Peyer's patch (tissue), 4 donors: ENCODE measurements at regions not wholly inside any gene's neighbourhood (a gene's known extent, or its start where the extent isn't known, plus 50 kb on each side); places are given as distances from the start of the nearest gene placed in this dataset.
"Not testable (repeated sequence)": the region's sequence is repeated elsewhere in the genome, so short reads cannot be mapped to it uniquely, and the experiment has no call there.

Source experiments
- DNase-seq, 3 donors: peaks; one replicate each; pipeline ENCODE4 v3.0.0-alpha.2; 2017 to 2019
- H3K27ac ChIP-seq, 4 donors: fragments of 200-600 bp; sonication (generic); one replicate each; pipeline ENCODE4 v1.5.1; 2016 to 2019
- H3K27me3 ChIP-seq, 2 donors: fragments of 200-600 bp; sonication (generic); one replicate each; pipeline ENCODE4 v1.5.1; 2019
- H3K36me3 ChIP-seq, 3 donors: fragments of 200-600 bp; sonication (generic); one replicate each; pipeline ENCODE4 v1.5.1; 2016 to 2019
- H3K4me1 ChIP-seq, 4 donors: fragments of 200-600 bp; sonication (generic); one replicate each; pipeline ENCODE4 v1.5.1; 2016 to 2019
- H3K4me3 ChIP-seq, 4 donors: fragments of 200-600 bp; sonication (generic); 1 replicate in 3 of 4; 2 replicates in 1 of 4; pipeline ENCODE4 v1.5.1; 2016 to 2019; ENCODE audit warnings: mild to moderate bottlenecking in 1 of 4
- H3K9me3 ChIP-seq, 4 donors: fragments of 200-600 bp; sonication (generic); one replicate each; pipeline ENCODE4 v1.5.1; 2016 to 2019; ENCODE audit warnings: mild to moderate bottlenecking in 1 of 4
- CTCF ChIP-seq, 6 experiments: fragments of 450-650 bp in 4 of 6; fragments of 200-600 bp in 2 of 6; sonication (generic) in 1 of 6; IDR thresholded peaks; one replicate each; pipeline ENCODE4 v1.5.1; 2017 to 2019; ENCODE audit warnings: antibody characterized with exemption in 6 of 6, mild to moderate bottlenecking in 3 of 6, moderate library complexity in 1 of 6
- POLR2A ChIP-seq, 2 donors: fragments of 450-650 bp; IDR thresholded peaks; one replicate each; pipeline ENCODE4 v1.5.1; 2017; ENCODE audit warnings: antibody characterized with exemption in 2 of 2, mild to moderate bottlenecking in 2 of 2, moderate library complexity in 2 of 2

- Histone ChIP-seq H3K27me3 (no peaks in the 10 kb centered on the region), H3K36me3 (no peaks in the 10 kb centered on the region), H3K9me3 (no peaks in the 10 kb centered on the region), H3K4me1 (no peaks in the 10 kb centered on the region), H3K4me3 (no peak overlapping the region), H3K27ac (no peak overlapping the region)
- DNase-seq, result peak in 1 of 3 donors; percentile 68
- TF ChIP-seq POLR2A (IDR thresholded peaks at IDR 0.05), result no peak
- no peak for TF ChIP-seq CTCF (IDR thresholded peaks at IDR 0.05)
Observed at GRCh38 chr4:14168919-14169318, 541.4 kb upstream of the BOD1L1 start.

GRCh38 chr4:14169460-14169859 is 541.9 kb upstream of the BOD1L1 start:
- Histone ChIP-seq H3K36me3 (no peaks in the 10 kb centered on the region), H3K27me3 (no peaks in the 10 kb centered on the region), H3K27ac (no peak overlapping the region), H3K4me1 (no peaks in the 10 kb centered on the region), H3K9me3 (no peaks in the 10 kb centered on the region), H3K4me3 (no peak overlapping the region)
- TF ChIP-seq CTCF (IDR thresholded peaks at IDR 0.05) (no peak), POLR2A (IDR thresholded peaks at IDR 0.05) (no peak)
- DNase-seq, result no peak

GRCh38 chr4:14169940-14170339 is 542.4 kb upstream of the BOD1L1 start:
- H3K27me3 ChIP-seq, H3K4me3 ChIP-seq, H3K27ac ChIP-seq, H3K4me1 ChIP-seq, H3K36me3 ChIP-seq, H3K9me3 ChIP-seq, DNase-seq: not testable (repeated sequence)

- no peak overlapping the region for H3K4me3 ChIP-seq
- no peak for DNase-seq
- H3K36me3 ChIP-seq, result no peaks in the 10 kb centered on the region
- peaks cover 0 to 14% (median 2%) of the 10 kb centered on the region in 4 donors for H3K4me1 ChIP-seq
- H3K27me3 ChIP-seq, result no peaks in the 10 kb centered on the region
- H3K9me3 ChIP-seq, result no peaks in the 10 kb centered on the region
- H3K27ac ChIP-seq, result no peak overlapping the region
- no peak for TF ChIP-seq POLR2A (IDR thresholded peaks at IDR 0.05)
- TF ChIP-seq CTCF (IDR thresholded peaks at IDR 0.05), result no peak
Observed at GRCh38 chr4:14176613-14177012, 549.1 kb upstream of the BOD1L1 start.

- TF ChIP-seq CTCF (IDR thresholded peaks at IDR 0.05) (no peak), POLR2A (IDR thresholded peaks at IDR 0.05) (no peak)
- peaks cover 0 to 14% (median 2%) of the 10 kb centered on the region in 4 donors for H3K4me1 ChIP-seq
- H3K4me3 ChIP-seq, result no peak overlapping the region
- H3K27ac ChIP-seq, result peak overlapping the region in 2 of 4 donors; percentile 57 to 72
- H3K27me3 ChIP-seq, result no peaks in the 10 kb centered on the region
- no peak for DNase-seq
- no peaks in the 10 kb centered on the region for H3K36me3 ChIP-seq
- H3K9me3 ChIP-seq, result no peaks in the 10 kb centered on the region
Observed at GRCh38 chr4:14177987-14178386, 550.5 kb upstream of the BOD1L1 start.

GRCh38 chr4:14178421-14178820 is 550.9 kb upstream of the BOD1L1 start:
- Histone ChIP-seq H3K9me3 (no peaks in the 10 kb centered on the region), H3K27ac (peak overlapping the region in 2 of 4 donors; percentile 57 to 72), H3K27me3 (no peaks in the 10 kb centered on the region), H3K4me3 (no peak overlapping the region), H3K4me1 (peaks cover 0 to 14% (median 2%) of the 10 kb centered on the region in 4 donors), H3K36me3 (no peaks in the 10 kb centered on the region)
- TF ChIP-seq CTCF (IDR thresholded peaks at IDR 0.05), result no peak
- TF ChIP-seq POLR2A (IDR thresholded peaks at IDR 0.05), result no peak
- no peak for DNase-seq
